SK-N-SH (cell line): ENCODE measurements at regions not wholly inside any gene's neighbourhood (a gene's known extent, or its start where the extent isn't known, plus 50 kb on each side); places are given as distances from the start of the nearest gene placed in this dataset.
"Not testable (repeated sequence)": the region's sequence is repeated elsewhere in the genome, so short reads cannot be mapped to it uniquely, and the experiment has no call there.

Source experiments
- CTCF ChIA-PET: fragments of 300-600, 350-600 bp; formaldehyde crosslinking; extraction: SDS; loops from one replicate; lab custom pipeline; 2021; lab: Yijun Ruan, JAX
- POLR2A ChIA-PET: fragments of 350-600 bp; sonication (Branson Sonifier 250); formaldehyde crosslinking; extraction: SDS; loops from one replicate; lab custom pipeline; 2020; ENCODE audit warnings: antibody characterized with exemption, inconsistent platforms; lab: Yijun Ruan, JAX
- DNase-seq: peaks from one replicate; pipeline ENCODE4 v3.0.0; 2012
- H2AFZ ChIP-seq: fragments of 200-600 bp; sonication (generic); 2 replicates; pipeline ENCODE4 v1.8.1; 2016; ENCODE audit warnings: antibody characterized with exemption, mild to moderate bottlenecking, low read depth
- H3F3A ChIP-seq: fragments of 200-600 bp; sonication (generic); replicated peaks from 2 replicates; pipeline ENCODE3; 2016; ENCODE audit warnings: antibody characterized with exemption, mild to moderate bottlenecking; ENCODE audit not compliant: insufficient read depth
- H3K27ac ChIP-seq, 2 experiments: fragments of 200-500 bp in 1 of 2; fragments of 200-600 bp in 1 of 2; sonication (Bioruptor generic) in 1 of 2; sonication (generic), shearing (Covaris generic) in 1 of 2; 2 replicates each; pipeline versions ENCODE4 v1.5.1 to v1.6.1; 2014 to 2016; ENCODE audit warnings: low read depth in 2 of 2, inconsistent platforms in 1 of 2, low read length in 1 of 2, mild to moderate bottlenecking in 1 of 2, mixed read lengths in 1 of 2
- H3K27me3 ChIP-seq: fragments of 200-600 bp; sonication (generic), shearing (Covaris generic); 2 replicates; pipeline ENCODE4 v1.6.1; 2016; ENCODE audit warnings: mixed run types; ENCODE audit not compliant: insufficient read depth
- H3K36me3 ChIP-seq, 2 experiments: fragments of 200-500 bp in 1 of 2; fragments of 200-600 bp in 1 of 2; sonication (Bioruptor generic) in 1 of 2; sonication (generic) in 1 of 2; replicated peaks in 1 of 2; 2 replicates each; pipeline versions ENCODE3 to v1.5.1; 2014 to 2016; ENCODE audit warnings: low read length in 1 of 2, mild to moderate bottlenecking in 1 of 2; ENCODE audit not compliant: insufficient read depth in 2 of 2, control insufficient read depth in 1 of 2
- H3K4me1 ChIP-seq, 2 experiments: fragments of 200-500 bp in 1 of 2; fragments of 200-600 bp in 1 of 2; sonication (Bioruptor generic) in 1 of 2; sonication (generic), shearing (Covaris generic) in 1 of 2; 2 replicates each; pipeline versions ENCODE4 v1.5.1 to v1.6.1; 2014 to 2016; ENCODE audit warnings: low read depth in 1 of 2, low read length in 1 of 2, mixed run types in 1 of 2; ENCODE audit not compliant: insufficient read depth in 2 of 2, control insufficient read depth in 1 of 2
- H3K4me2 ChIP-seq: fragments of 200-600 bp; sonication (generic), shearing (Covaris generic); 2 replicates; pipeline ENCODE4 v1.6.1; 2017; ENCODE audit warnings: mixed run types
- H3K4me3 ChIP-seq, 2 experiments: fragments of 200-500 bp in 1 of 2; fragments of 200-600 bp in 1 of 2; sonication (Bioruptor generic) in 1 of 2; sonication (generic), shearing (Covaris generic) in 1 of 2; 2 replicates each; pipeline versions ENCODE4 v1.5.1 to v1.8.1; 2014 to 2016; ENCODE audit warnings: low read depth in 2 of 2, inconsistent platforms in 1 of 2, low read length in 1 of 2, mild to moderate bottlenecking in 1 of 2, mixed read lengths in 1 of 2, moderate library complexity in 1 of 2
- H3K79me2 ChIP-seq: fragments of 200-600 bp; sonication (generic); 2 replicates; pipeline ENCODE4 v1.8.1; 2017; ENCODE audit warnings: mild to moderate bottlenecking; ENCODE audit not compliant: insufficient read depth
- H3K9ac ChIP-seq: fragments of 200-600 bp; sonication (generic); 2 replicates; pipeline ENCODE4 v1.6.1; 2017; ENCODE audit warnings: mixed run types
- H3K9me2 ChIP-seq: fragments of 200-600 bp; sonication (generic); 2 replicates; pipeline ENCODE4 v1.6.1; 2017; ENCODE audit warnings: mixed run types
- H3K9me3 ChIP-seq: fragments of 200-600 bp; sonication (generic); 2 replicates; pipeline ENCODE4 v1.6.1; 2017; ENCODE audit warnings: mixed run types, mild to moderate bottlenecking, moderate library complexity
- H4K20me1 ChIP-seq: fragments of 200-600 bp; sonication (generic); 2 replicates; pipeline ENCODE4 v1.6.1; 2017; ENCODE audit warnings: mild to moderate bottlenecking, mixed run types; ENCODE audit not compliant: insufficient read depth
- CHD2 ChIP-seq: fragments of 150-350 bp; IDR thresholded peaks from 2 replicates; pipeline ENCODE4 v1.6.1; 2018; ENCODE audit warnings: low read length; ENCODE audit not compliant: partially characterized antibody
- GABPA ChIP-seq: IDR thresholded peaks from 2 replicates; pipeline ENCODE4 v1.4.0; 2012; ENCODE audit warnings: low read depth, mild to moderate bottlenecking
- GATA2 ChIP-seq: sonication (generic); formaldehyde crosslinking; IDR thresholded peaks from 2 replicates; pipeline ENCODE4 v1.5.0; 2020; ENCODE audit warnings: mild to moderate bottlenecking, missing genetic modification reagents
- MAX ChIP-seq: IDR thresholded peaks from 2 replicates; pipeline ENCODE4 v1.4.0; 2012; ENCODE audit warnings: low read depth
- MEF2A ChIP-seq: IDR thresholded peaks from 2 replicates; pipeline ENCODE4 v1.4.0; 2012; ENCODE audit warnings: low read depth, borderline replicate concordance
- NFIC ChIP-seq: IDR thresholded peaks from 2 replicates; pipeline ENCODE4 v1.4.0; 2012; ENCODE audit warnings: borderline replicate concordance
- PBX3 ChIP-seq: IDR thresholded peaks from 2 replicates; pipeline ENCODE4; 2012
- RCOR1 ChIP-seq: fragments of 150-350 bp; IDR thresholded peaks from 2 replicates; pipeline ENCODE4 v1.6.1; 2017; ENCODE audit warnings: antibody characterized with exemption, low read length
- REST ChIP-seq: IDR thresholded peaks from 2 replicates; pipeline ENCODE4 v1.6.1; 2012; ENCODE audit warnings: mild to moderate bottlenecking, low read depth, low read length, moderate library complexity
- RXRA ChIP-seq: IDR thresholded peaks from 2 replicates; pipeline ENCODE4 v1.4.0; 2012; ENCODE audit warnings: low read depth, mild to moderate bottlenecking, borderline replicate concordance
- SMC3 ChIP-seq: IDR thresholded peaks from 2 replicates; pipeline ENCODE4 v1.6.1; 2012; ENCODE audit warnings: low read depth, low read length, improper control_type of control experiment
- TEAD4 ChIP-seq: IDR thresholded peaks from 2 replicates; pipeline ENCODE4 v1.4.0; 2012; ENCODE audit warnings: mild to moderate bottlenecking, borderline replicate concordance; ENCODE audit not compliant: insufficient read depth
- USF1 ChIP-seq: IDR thresholded peaks from 2 replicates; pipeline ENCODE4 v1.4.0; 2012; ENCODE audit warnings: low read depth, borderline replicate concordance
- YY1 ChIP-seq: IDR thresholded peaks from 2 replicates; pipeline ENCODE4 v1.4.0; 2012; ENCODE audit warnings: low read depth, mild to moderate bottlenecking
- WGBS: methylation state at CpG from one replicate; pipeline ENCODE4 v1.1.6; 2017; ENCODE audit warnings: low lambda C conversion rate; 5-methylcytosine and 5-hydroxymethylcytosine counted together

- ChIA-PET POLR2A (no interaction called here), CTCF (no interaction called here)
- Histone ChIP-seq H4K20me1 (no peaks in the 10 kb centered on the region), H2AFZ (no peak overlapping the region), H3K27me3 (no peaks in the 10 kb centered on the region), H3K9ac (no peak overlapping the region), H3K36me3 (no peaks in the 10 kb centered on the region), H3K4me2 (no peak overlapping the region), H3K9me3 (no peaks in the 10 kb centered on the region), H3K4me3 (no peak overlapping the region), H3K79me2 (no peaks in the 10 kb centered on the region), H3K27ac (no peak overlapping the region), H3K4me1 (no peaks in the 10 kb centered on the region), H3F3A (no peaks in the 10 kb centered on the region), H3K9me2 (no peaks in the 10 kb centered on the region)
- DNase-seq, result no peak
- 26% methylated on average over 9 of the region's 9 CpGs for WGBS
- TF ChIP-seq MEF2A, result no peak
- TF ChIP-seq RXRA, result no peak
- TF ChIP-seq PBX3, result no peak
- TF ChIP-seq USF1, result no peak
- no peak for TF ChIP-seq TEAD4
- TF ChIP-seq CHD2, result no peak
- TF ChIP-seq GABPA, result no peak
- no peak for TF ChIP-seq GATA2 (CRISPR knock-in tag)
- no peak for TF ChIP-seq RCOR1
- no peak for TF ChIP-seq YY1
- no peak for TF ChIP-seq SMC3
- TF ChIP-seq REST, result no peak
- no peak for TF ChIP-seq MAX
- no peak for TF ChIP-seq NFIC
Measured at GRCh38 chr15:26115229-26115943, 252.3 kb upstream of the ATP10A start.

- 34% methylated on average over 8 of the region's 8 CpGs for WGBS
- DNase-seq, H3K9me2 ChIP-seq, H3K36me3 ChIP-seq, H3K9ac ChIP-seq, H3K4me1 ChIP-seq, H3K27ac ChIP-seq, H4K20me1 ChIP-seq, H3K9me3 ChIP-seq, H2AFZ ChIP-seq, H3K79me2 ChIP-seq, H3K4me2 ChIP-seq, H3K27me3 ChIP-seq, H3K4me3 ChIP-seq, POLR2A ChIA-PET, H3F3A ChIP-seq: not testable (repeated sequence)
- CTCF ChIA-PET, result interaction anchor here (0.9 kb wide), 1 partner anchor 13 kb away, joined by 5 read pairs; no protein-coding TSS in a partner anchor
Measured at GRCh38 chr15:26114128-26114527, 251.0 kb upstream of the ATP10A start.
